ENCODE measurements at regions not wholly inside any gene's neighbourhood (a gene's known extent, or its start where the extent isn't known, plus 50 kb on each side); places are given as distances from the start of the nearest gene placed in this dataset.
"Not testable (repeated sequence)": the region's sequence is repeated elsewhere in the genome, so short reads cannot be mapped to it uniquely, and the experiment has no call there.

DNA sequence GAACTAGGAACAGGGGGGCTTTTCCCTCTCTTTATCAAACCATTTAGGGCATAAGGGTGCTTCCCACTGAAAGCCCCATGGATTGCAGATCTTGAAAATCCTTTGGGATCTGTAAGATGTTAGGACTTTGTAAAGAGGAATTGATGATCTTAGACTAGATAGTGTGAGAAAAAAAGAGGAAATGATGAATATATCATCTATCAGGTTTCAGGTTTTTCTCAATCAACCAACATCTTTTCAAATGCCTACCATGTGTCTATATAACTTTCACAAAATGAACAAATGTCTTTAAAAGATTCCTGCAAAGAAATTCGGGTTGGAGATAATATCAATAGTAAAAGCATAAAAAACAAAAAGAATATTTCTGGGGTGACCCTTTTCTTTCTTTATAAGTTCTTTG is 50.1 kb downstream of the KCNC4 start:
- intact Hi-C loops (cut with micrococcal nuclease), result loop anchor here (5.0 kb wide), 1 partner anchor 53 kb away; no protein-coding TSS in a partner anchor

GRCh38 chr1:110262296-110262695 is 52.2 kb downstream of the KCNC4 start:
- intact Hi-C loops (cut with micrococcal nuclease), result loop anchor here (5.0 kb wide), 1 partner anchor 55 kb away; no protein-coding TSS in a partner anchor

GRCh38 chr1:110262846-110263631 is 52.9 kb downstream of the KCNC4 start:
- intact Hi-C loops (cut with micrococcal nuclease), result loop anchor here (5.0 kb wide), 1 partner anchor 56 kb away; no protein-coding TSS in a partner anchor

DNA sequence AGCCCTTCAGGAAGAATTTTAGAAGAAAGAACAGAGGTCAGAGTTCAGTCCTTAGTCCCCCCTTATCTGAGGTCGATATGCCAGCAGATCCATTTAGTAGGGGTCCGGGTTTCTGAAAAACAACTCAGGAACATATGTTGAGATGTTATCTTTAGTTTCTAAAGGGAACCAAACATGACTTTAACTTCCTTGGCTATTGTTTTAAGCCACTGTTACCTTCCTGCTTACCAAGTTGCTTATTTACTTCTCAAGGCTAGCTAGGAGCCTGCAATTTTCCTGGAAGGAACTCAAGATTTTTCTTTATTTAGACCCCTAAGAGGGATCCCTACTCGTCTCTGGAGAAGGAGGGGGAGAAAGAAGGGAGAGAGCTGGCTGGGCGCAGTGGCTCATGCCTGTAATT is 54.3 kb downstream of the KCNC4 start:
- intact Hi-C loops (cut with micrococcal nuclease), result loop anchor here (5.0 kb wide), 1 partner anchor 57 kb away; no protein-coding TSS in a partner anchor

DNA sequence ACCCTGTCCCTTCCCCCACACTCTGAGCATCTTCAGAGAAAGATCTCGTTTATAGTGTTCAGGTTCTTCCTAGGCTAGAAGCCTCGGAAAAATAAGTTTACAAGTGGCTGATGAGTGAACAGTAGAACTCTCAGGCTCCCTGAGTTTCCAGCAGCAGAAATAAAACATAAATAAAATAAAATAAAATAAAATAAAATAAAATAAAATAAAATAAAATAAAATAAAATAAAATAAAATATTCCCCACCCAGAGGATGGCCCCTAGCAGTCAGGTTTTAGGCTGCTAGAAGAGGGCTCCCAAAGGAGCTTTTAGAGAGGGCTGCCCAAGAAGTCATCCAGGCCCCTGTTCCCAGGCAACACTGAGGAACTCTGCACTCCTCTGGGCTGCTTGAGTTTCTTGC is 55.1 kb downstream of the KCNC4 start:
- intact Hi-C loops (cut with micrococcal nuclease), result no loop called here

DNA sequence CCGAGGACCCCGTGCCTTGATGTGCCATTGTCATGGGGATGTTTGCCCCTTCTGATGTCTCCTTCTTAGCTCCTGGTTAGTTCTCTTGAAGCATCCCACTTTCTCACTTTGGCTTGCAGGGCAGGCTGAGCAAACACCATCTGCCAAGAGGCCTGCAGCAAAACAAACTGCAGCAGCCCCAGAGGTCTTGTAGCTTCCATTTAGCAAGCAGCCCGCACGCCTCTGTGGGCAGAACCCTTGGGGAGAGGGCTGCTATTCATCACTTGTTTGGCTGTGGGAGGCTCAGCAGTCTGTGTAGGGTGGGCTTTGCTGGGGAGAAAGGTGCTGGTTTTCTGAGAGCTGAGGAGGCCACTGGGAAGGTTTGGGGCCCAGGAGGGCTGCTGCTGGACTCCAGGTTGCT is 56.7 kb downstream of the KCNC4 start:
- intact Hi-C loops (cut with micrococcal nuclease), result no loop called here

DNA sequence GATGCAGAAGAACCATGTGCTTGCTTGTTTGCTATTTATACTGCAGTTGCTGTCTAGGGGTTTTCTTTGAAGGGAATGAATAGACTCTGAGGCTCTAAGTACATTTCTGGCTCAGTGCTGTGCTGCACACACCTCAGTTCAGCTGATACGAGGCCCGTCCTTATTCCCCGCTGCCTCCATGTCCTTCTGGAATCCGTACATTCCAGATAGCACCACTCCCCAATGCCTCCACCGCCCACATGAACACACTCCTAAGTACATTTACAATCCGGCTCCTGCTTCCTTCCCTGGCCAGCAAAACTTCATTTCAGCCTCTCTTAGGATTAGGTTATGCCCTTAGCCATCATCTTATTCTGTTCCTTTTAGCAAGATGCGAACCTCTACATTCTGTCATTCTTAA is 57.1 kb downstream of the KCNC4 start:
- intact Hi-C loops (cut with micrococcal nuclease), result no loop called here

GRCh38 chr1:110272045-110272444 is 61.9 kb downstream of the KCNC4 start:
- intact Hi-C loops (cut with micrococcal nuclease), result no loop called here

- intact Hi-C loops (cut with micrococcal nuclease), result not testable (repeated sequence)
Observed at GRCh38 chr1:110273832-110274231, 63.7 kb downstream of the KCNC4 start.

GRCh38 chr1:110280126-110280525 is 59.1 kb upstream of the RBM15 start:
- intact Hi-C loops (cut with micrococcal nuclease), result no loop called here

DNA sequence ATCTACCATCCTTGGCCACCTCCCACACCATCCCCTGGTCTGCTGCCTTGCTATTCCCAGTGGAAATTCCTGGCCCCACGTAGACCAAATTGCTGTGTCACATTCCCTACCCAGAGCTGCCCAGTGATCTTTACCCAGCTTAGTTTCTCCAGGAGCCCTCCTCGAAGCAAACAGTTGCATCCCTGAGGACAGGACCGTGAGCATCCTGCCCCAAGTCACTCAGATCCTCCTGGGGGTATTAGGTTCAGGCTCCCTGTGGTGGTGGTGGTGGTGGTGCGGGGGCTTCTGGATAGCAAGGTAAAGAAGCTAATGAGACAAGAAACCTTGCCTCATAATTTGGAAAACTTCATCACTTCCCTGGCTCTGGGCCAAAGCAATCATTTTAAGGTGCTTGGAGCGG is 58.4 kb upstream of the RBM15 start:
- intact Hi-C loops (cut with micrococcal nuclease), result no loop called here

DNA sequence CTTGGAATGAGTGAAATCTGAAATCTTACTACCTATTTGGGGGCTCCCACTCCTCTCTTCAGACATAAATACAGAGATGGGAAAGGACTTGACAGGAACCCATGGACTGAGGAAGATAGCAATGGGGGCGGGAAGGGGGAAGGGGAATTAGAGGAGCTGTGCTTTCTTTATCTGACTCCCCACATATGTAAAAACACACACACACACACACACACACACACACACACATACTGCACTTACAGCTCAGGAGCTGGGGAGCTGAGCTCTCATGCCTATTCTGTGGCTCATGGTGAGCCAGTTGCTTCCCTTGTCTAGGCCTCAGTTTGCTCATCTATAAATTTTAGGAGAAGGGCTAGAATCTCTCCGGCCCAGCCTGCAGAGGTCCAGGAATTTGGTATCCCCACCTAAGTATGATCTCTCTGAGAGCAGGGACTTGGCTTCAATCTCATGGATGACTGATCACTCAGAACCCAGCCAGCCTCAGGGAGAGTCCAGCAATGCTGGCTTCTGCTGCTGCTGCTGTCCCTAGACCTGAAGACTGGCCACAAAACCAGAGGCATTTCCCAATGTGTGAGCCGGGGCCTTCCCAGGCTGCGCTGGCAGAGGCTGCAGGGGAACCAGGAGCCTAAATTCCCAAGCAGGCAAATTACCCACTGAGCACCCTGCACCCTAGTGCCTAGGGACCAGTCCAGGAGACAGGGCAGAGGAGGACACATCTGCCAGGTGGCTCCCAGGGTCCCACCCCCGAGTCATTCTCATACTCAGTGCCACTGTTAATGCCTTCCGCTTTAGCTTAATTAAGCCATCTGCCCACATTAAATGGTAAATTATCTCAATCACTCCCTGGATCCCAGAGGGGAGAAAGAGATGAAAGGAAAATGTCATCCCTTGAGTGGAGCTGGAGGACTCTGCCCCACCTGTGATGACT is 57.5 kb upstream of the RBM15 start:
- intact Hi-C loops (cut with micrococcal nuclease), result no loop called here

GRCh38 chr1:110282395-110282794 is 56.8 kb upstream of the RBM15 start:
- intact Hi-C loops (cut with micrococcal nuclease), result no loop called here

- intact Hi-C loops (cut with micrococcal nuclease), result no loop called here
Observed at GRCh38 chr1:110283677-110284076, 55.5 kb upstream of the RBM15 start.

GRCh38 chr1:110285316-110285715 is 53.9 kb upstream of the RBM15 start:
- intact Hi-C loops (cut with micrococcal nuclease), result no loop called here

DNA sequence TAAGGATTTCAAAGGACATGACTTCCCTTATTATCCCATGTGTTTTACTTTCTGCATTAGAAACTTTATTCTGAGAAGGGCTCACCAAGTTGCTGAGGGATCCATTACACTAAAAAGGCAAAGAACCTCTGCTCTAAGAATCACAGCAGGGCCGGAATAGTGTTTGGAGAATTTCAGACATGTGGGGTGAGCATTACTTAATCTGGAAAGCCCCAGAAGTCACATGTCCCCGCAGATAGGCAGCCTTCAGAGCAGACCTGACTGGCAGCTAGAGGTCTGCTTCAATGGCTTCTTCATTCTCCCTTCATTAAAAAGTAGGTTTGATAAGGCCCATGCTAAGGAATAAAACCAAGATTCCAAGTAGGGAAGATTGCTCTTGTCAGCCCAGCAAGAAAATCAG is 52.6 kb upstream of the RBM15 start:
- intact Hi-C loops (cut with micrococcal nuclease), result no loop called here

- intact Hi-C loops (cut with micrococcal nuclease), result no loop called here
Observed at GRCh38 chr1:110288111-110288510, 51.1 kb upstream of the RBM15 start.

Data from T-helper 2 cell treated with Interferon-gamma antibody and Interleukin-4, amounts not matched to agents 100 ng/mL and 5 ng/mL, for 36 hours (primary cell).